H1 (cell line): ENCODE measurements at regions not wholly inside any gene's neighbourhood (a gene's known extent, or its start where the extent isn't known, plus 50 kb on each side); places are given as distances from the start of the nearest gene placed in this dataset.

Experiments used
- CTCF ChIA-PET: fragments of 300-600 bp; sonication (Branson Sonifier 250); formaldehyde crosslinking; loops from one replicate; lab custom pipeline; 2021; ENCODE audit not compliant: partially characterized antibody; lab: Charles Lee
- POLR2A ChIA-PET: fragments of 300-600 bp; sonication (Branson Sonifier 250); formaldehyde crosslinking; loops from one replicate; lab custom pipeline; 2021; ENCODE audit warnings: inconsistent platforms; ENCODE audit not compliant: partially characterized antibody; lab: Charles Lee
- DNase-seq, 2 experiments: peaks; one replicate each; pipeline versions ENCODE4 v3.0.0 to v3.0.0-alpha.2; 2010 to 2022; ENCODE audit warnings: low spot score in 2 of 2, low read depth in 1 of 2, mixed read lengths in 1 of 2
- FAIRE-seq: peaks from 2 replicates; lab custom pipeline; 2011; peaks lifted over from hg19 to GRCh38; lab: Jason Lieb, UNC
- H2AFZ ChIP-seq: 2 replicates; pipeline ENCODE4 v1.8.1; 2012; ENCODE audit warnings: low read length, inconsistent platforms
- H2AK5ac ChIP-seq: 2 replicates; pipeline ENCODE4 v1.6.1; 2013; ENCODE audit warnings: low read depth, low read length
- H2BK120ac ChIP-seq: replicated peaks from 2 replicates; pipeline ENCODE3; 2013; ENCODE audit warnings: low read depth, low read length, inconsistent platforms
- H2BK12ac ChIP-seq: 2 replicates; pipeline ENCODE4 v1.6.1; 2013; ENCODE audit warnings: low read depth, low read length
- H2BK15ac ChIP-seq: 2 replicates; pipeline ENCODE4 v1.6.1; 2013; ENCODE audit warnings: low read length
- H2BK20ac ChIP-seq: 2 replicates; pipeline ENCODE4 v1.6.1; 2013; ENCODE audit warnings: low read length
- H2BK5ac ChIP-seq: 2 replicates; pipeline ENCODE4 v1.6.1; 2013; ENCODE audit warnings: low read depth, low read length
- H3K14ac ChIP-seq: 2 replicates; pipeline ENCODE4 v1.6.1; 2013; ENCODE audit warnings: inconsistent platforms; ENCODE audit not compliant: insufficient read length
- H3K18ac ChIP-seq: 2 replicates; pipeline ENCODE4 v1.6.1; 2013; ENCODE audit warnings: low read length; ENCODE audit errors: extremely low read depth
- H3K23ac ChIP-seq: 2 replicates; pipeline ENCODE4 v1.6.1; 2013; ENCODE audit warnings: inconsistent platforms; ENCODE audit not compliant: insufficient read length
- H3K23me2 ChIP-seq: 2 replicates; pipeline ENCODE4 v1.6.1; 2013; ENCODE audit warnings: low read depth, low read length
- H3K27ac ChIP-seq: 2 replicates; pipeline ENCODE4 v1.6.1; 2011; ENCODE audit warnings: low read depth, low read length, inconsistent platforms
- H3K27me3 ChIP-seq, 4 experiments: replicated peaks in 1 of 4; 1 replicate in 1 of 4; 2 replicates in 3 of 4; pipeline versions ENCODE4 v1.6.1 to v1.8.1; 2011 to 2013; ENCODE audit warnings: low read length in 3 of 4, mild to moderate bottlenecking in 3 of 4, inconsistent platforms in 2 of 4, mixed read lengths in 2 of 4, moderate library complexity in 1 of 4; ENCODE audit not compliant: control insufficient read depth in 3 of 4, insufficient read depth in 3 of 4; ENCODE audit errors: extremely low read depth in 1 of 4
- H3K36me3 ChIP-seq, 4 experiments: 2 replicates each; pipeline versions ENCODE4 v1.6.1 to v1.8.1; 2011 to 2013; ENCODE audit warnings: mild to moderate bottlenecking in 4 of 4, low read length in 3 of 4, moderate library complexity in 2 of 4, control low read depth in 1 of 4, inconsistent platforms in 1 of 4; ENCODE audit not compliant: insufficient read depth in 4 of 4, control insufficient read depth in 2 of 4
- H3K4ac ChIP-seq: replicated peaks from 2 replicates; pipeline ENCODE3; 2013; ENCODE audit warnings: low read length, low read depth, mixed read lengths, inconsistent platforms; ENCODE audit not compliant: insufficient read length
- H3K4me1 ChIP-seq, 4 experiments: replicated peaks in 1 of 4; 1 replicate in 1 of 4; 2 replicates in 3 of 4; pipeline versions ENCODE4 v1.6.1 to v1.8.1; 2011 to 2013; ENCODE audit warnings: low read length in 3 of 4, inconsistent platforms in 2 of 4, mixed read lengths in 1 of 4; ENCODE audit not compliant: insufficient read depth in 4 of 4, control insufficient read depth in 3 of 4
- H3K4me2 ChIP-seq, 2 experiments: 2 replicates each; pipeline versions ENCODE4 v1.6.1 to v1.8.1; 2011 to 2013; ENCODE audit warnings: low read depth in 2 of 2, low read length in 2 of 2, control low read depth in 1 of 2, inconsistent platforms in 1 of 2, mild to moderate bottlenecking in 1 of 2; ENCODE audit not compliant: insufficient read depth in 1 of 2
- H3K4me3 ChIP-seq, 4 experiments: fragments of 200-600, 300-600 bp in 1 of 4; sonication (generic), shearing (Covaris generic), sonication (Bioruptor Twin) in 1 of 4; 2 replicates each; pipeline versions ENCODE4 v1.5.1 to v1.8.1; 2011 to 2016; ENCODE audit warnings: low read length in 4 of 4, low read depth in 3 of 4, control low read depth in 2 of 4, inconsistent platforms in 2 of 4, mild to moderate bottlenecking in 2 of 4, mixed read lengths in 1 of 4, moderate library complexity in 1 of 4; ENCODE audit not compliant: insufficient read depth in 2 of 4; ENCODE audit errors: extremely low read depth in 1 of 4
- H3K56ac ChIP-seq: replicated peaks from 2 replicates; pipeline ENCODE3; 2013; ENCODE audit warnings: low read depth, mild to moderate bottlenecking, mixed read lengths, low read length, inconsistent platforms; ENCODE audit not compliant: insufficient read length
- H3K79me1 ChIP-seq: 2 replicates; pipeline ENCODE4 v1.6.1; 2013; ENCODE audit warnings: low read depth, low read length, control low read depth
- H3K79me2 ChIP-seq, 2 experiments: 2 replicates each; pipeline versions ENCODE4 v1.6.1 to v1.8.1; 2012 to 2013; ENCODE audit warnings: low read length in 2 of 2, mild to moderate bottlenecking in 2 of 2, inconsistent platforms in 1 of 2; ENCODE audit not compliant: insufficient read depth in 2 of 2, control insufficient read depth in 1 of 2
- H3K9ac ChIP-seq, 4 experiments: replicated peaks in 1 of 4; 1 replicate in 1 of 4; 2 replicates in 3 of 4; pipeline versions ENCODE4 v1.6.1 to v1.8.1; 2011 to 2013; ENCODE audit warnings: low read depth in 3 of 4, low read length in 3 of 4, control low read depth in 2 of 4, mild to moderate bottlenecking in 2 of 4, moderate library complexity in 2 of 4, inconsistent platforms in 1 of 4; ENCODE audit errors: extremely low read depth in 1 of 4
- H3K9me3 ChIP-seq, 2 experiments: 2 replicates each; pipeline versions ENCODE4 v1.6.1 to v1.8.1; 2012 to 2013; ENCODE audit warnings: mild to moderate bottlenecking in 2 of 2, moderate library complexity in 2 of 2, control low read depth in 1 of 2, inconsistent platforms in 1 of 2, low read depth in 1 of 2, low read length in 1 of 2, mixed read lengths in 1 of 2; ENCODE audit not compliant: insufficient read depth in 2 of 2
- H4K20me1 ChIP-seq, 2 experiments: replicated peaks in 1 of 2; 2 replicates each; pipeline versions ENCODE3 to v1.8.1; 2011 to 2013; ENCODE audit warnings: inconsistent platforms in 2 of 2, low read length in 2 of 2, mild to moderate bottlenecking in 1 of 2; ENCODE audit not compliant: insufficient read depth in 2 of 2, control insufficient read depth in 1 of 2
- H4K5ac ChIP-seq: 2 replicates; pipeline ENCODE4 v1.6.1; 2013; ENCODE audit warnings: low read length, low read depth, mixed read lengths, inconsistent platforms; ENCODE audit not compliant: insufficient read length
- H4K8ac ChIP-seq: 2 replicates; pipeline ENCODE4 v1.8.0; 2013; ENCODE audit warnings: mild to moderate bottlenecking, moderate library complexity, low read length, inconsistent platforms; ENCODE audit not compliant: insufficient read depth; ENCODE audit errors: extremely low read depth
- H4K91ac ChIP-seq: replicated peaks from 2 replicates; pipeline ENCODE3; 2013; ENCODE audit warnings: low read length, mixed read lengths, inconsistent platforms; ENCODE audit not compliant: insufficient read length
- EGR1 ChIP-seq: IDR thresholded peaks from 2 replicates; pipeline ENCODE4 v1.6.1; 2011; ENCODE audit warnings: low read depth, low read length, borderline replicate concordance
- EP300 ChIP-seq, 2 experiments: IDR thresholded peaks; 1 replicate in 1 of 2; 2 replicates in 1 of 2; pipeline ENCODE4 v1.6.1; 2011 to 2012; ENCODE audit warnings: low read depth in 2 of 2, low read length in 2 of 2, mild to moderate bottlenecking in 2 of 2, borderline replicate concordance in 1 of 2, inconsistent platforms in 1 of 2, moderate library complexity in 1 of 2
- GTF2F1 ChIP-seq: IDR thresholded peaks from 2 replicates; pipeline ENCODE4 v1.6.1; 2012; ENCODE audit warnings: low read depth, low read length, improper control_type of control experiment, borderline replicate concordance
- KDM5A ChIP-seq: fragments of 200-600 bp; IDR thresholded peaks from 2 replicates; pipeline ENCODE4 v1.7.1; 2012; ENCODE audit warnings: mild to moderate bottlenecking, low read length, inconsistent platforms, mixed read lengths
- MAFK ChIP-seq: IDR thresholded peaks from 2 replicates; pipeline ENCODE4 v1.6.1; 2012; ENCODE audit warnings: low read depth, mild to moderate bottlenecking, improper control_type of control experiment, low read length
- RXRA ChIP-seq: IDR thresholded peaks from 2 replicates; pipeline ENCODE4 v1.6.1; 2011; ENCODE audit warnings: low read depth, mild to moderate bottlenecking, low read length, moderate library complexity; ENCODE audit not compliant: insufficient read depth
- SAP30 ChIP-seq: fragments of 300-600 bp; sonication (generic); IDR thresholded peaks from 2 replicates; pipeline ENCODE4 v1.7.1; 2012; ENCODE audit warnings: low read length, moderate library complexity, mild to moderate bottlenecking, inconsistent platforms; ENCODE audit not compliant: insufficient read depth, insufficient replicate concordance
- SP2 ChIP-seq: IDR thresholded peaks from 2 replicates; pipeline ENCODE4 v1.6.1; 2012; ENCODE audit warnings: mild to moderate bottlenecking, low read length, inconsistent platforms
- WGBS, 2 experiments: shearing (Covaris generic) in 1 of 2; methylation state at CpG; one replicate each; pipeline versions ENCODE4 v1.1.6 to v1.1.7; 2013 to 2015; ENCODE audit warnings: low lambda C conversion rate in 2 of 2, mixed read lengths in 2 of 2, inconsistent platforms in 1 of 2, low coverage in 1 of 2, missing lambda C conversion rate in 1 of 2; ENCODE audit not compliant: insufficient replicate concordance in 2 of 2, insufficient coverage in 1 of 2, insufficient read length in 1 of 2; ENCODE audit errors: extremely low coverage in 1 of 2, missing lambda C conversion rate in 1 of 2; 5-methylcytosine and 5-hydroxymethylcytosine counted together

- H3K56ac ChIP-seq = no peak overlapping the region
- peak overlapping the region; percentile 53; the same call in 1 of the 2 replicates for H2BK15ac ChIP-seq
- H2BK20ac ChIP-seq = peak overlapping the region; percentile 28; the same call in 1 of the 2 replicates
- no peaks in the 10 kb centered on the region for H3K79me2 ChIP-seq
- H2BK5ac ChIP-seq = peak overlapping the region; percentile 82; the same call in 1 of the 2 replicates
- peak overlapping the region; percentile 7 for H4K91ac ChIP-seq
- H2BK120ac ChIP-seq = peak overlapping the region; percentile 66
- H3K36me3 ChIP-seq = no peaks in the 10 kb centered on the region
- peaks cover 0 to 8% (median 3%) of the 10 kb centered on the region in 4 experiments; a peak in 4 of 7 replicates for H3K4me1 ChIP-seq
- H3K9ac ChIP-seq = no peak overlapping the region
- FAIRE-seq = no peak
- ChIA-PET POLR2A (no interaction called here), CTCF (no interaction called here)
- DNase-seq = peak in 1 of 2 experiments; percentile 29
- H4K8ac ChIP-seq = no peak overlapping the region
- no peaks in the 10 kb centered on the region for H4K20me1 ChIP-seq
- H3K79me1 ChIP-seq = no peaks in the 10 kb centered on the region
- no peak overlapping the region for H4K5ac ChIP-seq
- no peaks in the 10 kb centered on the region for H3K27me3 ChIP-seq
- peak overlapping the region; percentile 99 for H2BK12ac ChIP-seq
- no peak overlapping the region for H3K4ac ChIP-seq
- H3K23me2 ChIP-seq = no peaks in the 10 kb centered on the region
- no peak overlapping the region for H3K14ac ChIP-seq
- WGBS, 2 experiments = 81% methylated on average over 8 of the region's 8 CpGs; no CpG with 5 or more reads in 1 of the 2 experiments
- H2AK5ac ChIP-seq = no peak overlapping the region
- H3K27ac ChIP-seq = no peak overlapping the region
- H3K9me3 ChIP-seq = no peaks in the 10 kb centered on the region
- peak overlapping the region; percentile 80 for H2AFZ ChIP-seq
- H3K4me3 ChIP-seq = no peak overlapping the region
- H3K23ac ChIP-seq = no peak overlapping the region
- no peak overlapping the region for H3K4me2 ChIP-seq
- H3K18ac ChIP-seq = peak overlapping the region; percentile 66
- TF ChIP-seq GTF2F1 (no peak), RXRA (no peak), EP300 (IDR thresholded peaks at IDR 0.05; ENCODE audit: borderline replicate concordance in 1 of 2, low read depth in 2 of 2, low read length in 2 of 2) (no peak), SP2 (no peak), EGR1 (no peak), MAFK (no peak), KDM5A (no peak), SAP30 (no peak)
These were observed 110.2 kb downstream of the KLF5 start for GRCh38 chr13:73168953-73169401.
